A549 (cell line): ENCODE measurements at regions not wholly inside any gene's neighbourhood (a gene's known extent, or its start where the extent isn't known, plus 50 kb on each side); places are given as distances from the start of the nearest gene placed in this dataset.

Experiments used
- ELK1 ChIP-seq: fragments of 150-350 bp; IDR thresholded peaks from 2 replicates; pipeline ENCODE4 v1.6.1; 2014; ENCODE audit warnings: low read depth, mild to moderate bottlenecking, low read length
- RFX5 ChIP-seq: fragments of 450-650 bp; IDR thresholded peaks from 2 replicates; pipeline ENCODE4 v1.7.1; 2014; ENCODE audit warnings: antibody characterized with exemption, mild to moderate bottlenecking, moderate library complexity
- ZFP36 ChIP-seq: fragments of 450-650 bp; IDR thresholded peaks from 2 replicates; pipeline ENCODE4 v1.6.1; 2014; ENCODE audit warnings: borderline replicate concordance; ENCODE audit not compliant: partially characterized antibody
- TF ChIP-seq, protein P1 (sequence below): fragments of >200 bp; sonication (Bioruptor Twin); formaldehyde crosslinking; IDR thresholded peaks from 3 replicates; pipeline ENCODE4 v1.5.1; 2016

GRCh38 chr12:30874455-30875321, 51.9 kb upstream of the TSPAN11 start:
- TF ChIP-seq, protein P1, sequence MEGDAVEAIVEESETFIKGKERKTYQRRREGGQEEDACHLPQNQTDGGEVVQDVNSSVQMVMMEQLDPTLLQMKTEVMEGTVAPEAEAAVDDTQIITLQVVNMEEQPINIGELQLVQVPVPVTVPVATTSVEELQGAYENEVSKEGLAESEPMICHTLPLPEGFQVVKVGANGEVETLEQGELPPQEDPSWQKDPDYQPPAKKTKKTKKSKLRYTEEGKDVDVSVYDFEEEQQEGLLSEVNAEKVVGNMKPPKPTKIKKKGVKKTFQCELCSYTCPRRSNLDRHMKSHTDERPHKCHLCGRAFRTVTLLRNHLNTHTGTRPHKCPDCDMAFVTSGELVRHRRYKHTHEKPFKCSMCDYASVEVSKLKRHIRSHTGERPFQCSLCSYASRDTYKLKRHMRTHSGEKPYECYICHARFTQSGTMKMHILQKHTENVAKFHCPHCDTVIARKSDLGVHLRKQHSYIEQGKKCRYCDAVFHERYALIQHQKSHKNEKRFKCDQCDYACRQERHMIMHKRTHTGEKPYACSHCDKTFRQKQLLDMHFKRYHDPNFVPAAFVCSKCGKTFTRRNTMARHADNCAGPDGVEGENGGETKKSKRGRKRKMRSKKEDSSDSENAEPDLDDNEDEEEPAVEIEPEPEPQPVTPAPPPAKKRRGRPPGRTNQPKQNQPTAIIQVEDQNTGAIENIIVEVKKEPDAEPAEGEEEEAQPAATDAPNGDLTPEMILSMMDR: no peak
- no peak for TF ChIP-seq RFX5
- TF ChIP-seq ZFP36: no peak
- no peak for TF ChIP-seq ELK1
